ENCODE measurements at regions not wholly inside any gene's neighbourhood (a gene's known extent, or its start where the extent isn't known, plus 50 kb on each side); places are given as distances from the start of the nearest gene placed in this dataset.

GRCh38 chr1:222916100-222916499 lies 101.3 kb downstream of the DISP1 start:
- no peaks in the 10 kb centered on the region for H3K4me1 ChIP-seq
- H3K4me2 ChIP-seq, result no peak overlapping the region
- no peaks in the 10 kb centered on the region for H3K27me3 ChIP-seq
- DNase-seq (ENCODE audit: low spot score), result no peak
- H3K36me3 Mint-ChIP-seq, result peaks cover 14% of the 10 kb centered on the region
- H3K4me3 ChIP-seq, result no peak overlapping the region
- no peaks in the 10 kb centered on the region for H3K9me3 ChIP-seq (ENCODE audit: low read depth)
- no peaks in the 10 kb centered on the region for H3K79me2 ChIP-seq (ENCODE audit: low read depth)
- H3F3A ChIP-seq (ENCODE audit: low read depth), result no peaks in the 10 kb centered on the region
- no peaks in the 10 kb centered on the region for H4K20me1 ChIP-seq (ENCODE audit: low read depth)
- H3K9ac ChIP-seq, result no peak overlapping the region
- no peak for TF ChIP-seq EZH2phosphoT487 (IDR thresholded peaks at IDR 0.05)
- no peak for TF ChIP-seq CTCF (IDR thresholded peaks at IDR 0.05)
- TF ChIP-seq EZH2 (IDR thresholded peaks at IDR 0.05), result no peak
- no peak overlapping the region for H3K27ac ChIP-seq
- H3K36me3 ChIP-seq, result no peaks in the 10 kb centered on the region
- H3K27me3 Mint-ChIP-seq (ENCODE audit: insufficient read depth, low read depth), result no peaks in the 10 kb centered on the region
- no peak overlapping the region for H3K4me3 Mint-ChIP-seq
- H2AFZ ChIP-seq (replicated peaks), result no peak overlapping the region
- H3K9me3 Mint-ChIP-seq, result peaks cover 17% of the 10 kb centered on the region
- H3K27ac Mint-ChIP-seq, result no peak overlapping the region
- H3K4me1 Mint-ChIP-seq, result no peaks in the 10 kb centered on the region

- H4K20me1 ChIP-seq (ENCODE audit: low read depth), result no peaks in the 10 kb centered on the region
- H3K4me3 ChIP-seq, result no peak overlapping the region
- H3K4me3 Mint-ChIP-seq, result no peak overlapping the region
- no peaks in the 10 kb centered on the region for H3K4me1 Mint-ChIP-seq
- H3K27me3 ChIP-seq, result no peaks in the 10 kb centered on the region
- H3K27me3 Mint-ChIP-seq (ENCODE audit: insufficient read depth, low read depth), result no peaks in the 10 kb centered on the region
- TF ChIP-seq EZH2 (IDR thresholded peaks at IDR 0.05) (no peak), CTCF (IDR thresholded peaks at IDR 0.05) (no peak), EZH2phosphoT487 (IDR thresholded peaks at IDR 0.05) (no peak)
- no peak overlapping the region for H2AFZ ChIP-seq (replicated peaks)
- H3F3A ChIP-seq (ENCODE audit: low read depth), result no peaks in the 10 kb centered on the region
- H3K27ac Mint-ChIP-seq, result no peak overlapping the region
- H3K9me3 Mint-ChIP-seq, result peaks cover 17% of the 10 kb centered on the region
- no peak overlapping the region for H3K27ac ChIP-seq
- no peaks in the 10 kb centered on the region for H3K79me2 ChIP-seq (ENCODE audit: low read depth)
- H3K9me3 ChIP-seq (ENCODE audit: low read depth), result no peaks in the 10 kb centered on the region
- no peak for DNase-seq (ENCODE audit: low spot score)
- H3K36me3 Mint-ChIP-seq, result peaks cover 14% of the 10 kb centered on the region
- H3K4me1 ChIP-seq, result peaks cover 6% of the 10 kb centered on the region
- H3K4me2 ChIP-seq, result no peak overlapping the region
- no peak overlapping the region for H3K9ac ChIP-seq
- no peaks in the 10 kb centered on the region for H3K36me3 ChIP-seq
Observed at GRCh38 chr1:222918801-222919477, 104.1 kb downstream of the DISP1 start.

GRCh38 chr1:222919478-222919865 lies 104.6 kb downstream of the DISP1 start:
- Histone ChIP-seq H3K4me1 (peaks cover 10% of the 10 kb centered on the region), H3K36me3 (no peaks in the 10 kb centered on the region), H4K20me1 (ENCODE audit: low read depth) (no peaks in the 10 kb centered on the region), H3K9me3 (ENCODE audit: low read depth) (no peaks in the 10 kb centered on the region), H3K4me3 (no peak overlapping the region), H3F3A (ENCODE audit: low read depth) (no peaks in the 10 kb centered on the region), H3K4me2 (no peak overlapping the region), H2AFZ (replicated peaks) (no peak overlapping the region), H3K27me3 (no peaks in the 10 kb centered on the region), H3K27ac (no peak overlapping the region), H3K9ac (no peak overlapping the region), H3K79me2 (ENCODE audit: low read depth) (no peaks in the 10 kb centered on the region)
- H3K9me3 Mint-ChIP-seq, result peaks cover 17% of the 10 kb centered on the region
- peaks cover 12% of the 10 kb centered on the region for H3K36me3 Mint-ChIP-seq
- no peak overlapping the region for H3K4me3 Mint-ChIP-seq
- no peak overlapping the region for H3K27ac Mint-ChIP-seq
- no peak for DNase-seq (ENCODE audit: low spot score)
- TF ChIP-seq EZH2 (IDR thresholded peaks at IDR 0.05) (no peak), EZH2phosphoT487 (IDR thresholded peaks at IDR 0.05) (no peak), CTCF (IDR thresholded peaks at IDR 0.05) (no peak)
- no peaks in the 10 kb centered on the region for H3K27me3 Mint-ChIP-seq (ENCODE audit: insufficient read depth, low read depth)
- H3K4me1 Mint-ChIP-seq, result peaks cover under 1% of the 10 kb centered on the region

Measured in neural progenitor cell (in vitro differentiated cells).